ENCODE measurements at regions not wholly inside any gene's neighbourhood (a gene's known extent, or its start where the extent isn't known, plus 50 kb on each side); places are given as distances from the start of the nearest gene placed in this dataset.
A peak's percentile ranks its signal among the peaks of the same experiment; 100 is the strongest.

- DNase-seq = no peak
These were observed 162.6 kb upstream of the GRIK2 start for GRCh38 chr6:101230866-101231265.

DNA sequence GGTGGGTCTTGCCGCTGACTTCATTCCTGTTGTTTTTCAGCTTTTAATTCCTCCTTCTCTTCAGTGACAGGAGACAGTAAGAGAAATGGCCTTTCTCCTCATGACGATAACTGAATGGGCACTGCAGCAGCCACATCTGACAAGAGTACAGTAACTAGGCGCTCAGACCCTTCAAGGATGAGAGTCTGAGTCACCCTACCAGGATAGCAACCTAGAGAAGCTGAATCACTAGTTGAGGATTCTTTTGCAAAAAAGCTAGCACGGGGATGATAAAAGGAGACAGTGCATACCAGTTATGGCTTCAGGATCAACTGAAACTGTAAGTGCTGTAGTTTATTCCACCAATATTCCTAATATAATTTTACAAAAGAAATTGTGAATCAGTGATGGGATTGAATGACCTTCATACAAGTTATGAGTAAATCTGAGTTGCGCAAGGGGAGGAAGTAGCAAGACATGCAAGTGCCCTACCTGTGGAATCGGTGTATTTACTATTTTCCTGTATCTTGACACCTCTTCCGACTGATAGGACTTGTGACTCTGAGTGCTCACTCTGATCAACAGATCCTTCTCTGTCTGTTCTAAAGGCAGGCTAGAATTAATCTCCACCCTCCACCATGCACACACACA lies 161.8 kb upstream of the GRIK2 start:
- no peak for DNase-seq

- DNase-seq = no peak
These were observed 160.5 kb upstream of the GRIK2 start for GRCh38 chr6:101232961-101233360.

DNA sequence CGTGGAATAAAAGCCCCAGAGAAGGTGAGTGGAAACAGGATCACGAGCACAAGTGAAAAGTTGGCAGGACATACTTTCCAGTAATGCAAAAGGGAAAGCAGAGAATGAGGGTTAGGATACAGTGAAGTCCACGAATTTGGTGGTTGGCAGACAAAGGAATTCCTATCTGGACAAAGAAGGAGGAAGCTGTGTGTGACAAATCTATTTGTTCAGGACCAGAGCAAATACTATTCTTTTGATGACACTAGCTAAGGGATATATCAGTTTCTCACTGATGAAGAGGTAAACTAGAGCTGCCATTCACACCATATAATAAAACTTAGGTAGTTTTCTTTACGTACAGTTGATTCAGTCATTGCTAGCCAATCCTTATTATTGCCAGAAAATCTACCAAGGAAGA lies 156.8 kb upstream of the GRIK2 start:
- no peak for DNase-seq

- no peak for DNase-seq
These were observed 152.1 kb upstream of the GRIK2 start for GRCh38 chr6:101241442-101241841.

DNA sequence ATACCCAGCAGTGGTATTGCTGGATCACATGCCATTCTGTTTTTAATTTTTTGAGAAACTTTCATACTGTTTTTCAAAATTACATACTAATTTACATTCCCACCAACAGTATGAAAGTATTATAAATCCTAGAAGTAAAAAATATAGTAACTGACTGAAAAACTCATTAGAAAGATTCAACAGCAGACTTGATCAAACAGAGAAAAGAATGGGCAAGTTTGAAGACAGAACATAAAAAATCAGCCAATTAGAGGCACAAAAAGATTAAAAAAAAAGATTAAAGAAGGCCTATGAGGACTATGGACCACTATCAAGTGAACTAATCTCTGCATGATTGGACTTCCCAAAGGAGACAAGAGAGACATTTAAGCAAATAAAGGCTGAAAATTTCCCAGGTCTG lies 144.0 kb upstream of the GRIK2 start:
- DNase-seq = no peak

DNA sequence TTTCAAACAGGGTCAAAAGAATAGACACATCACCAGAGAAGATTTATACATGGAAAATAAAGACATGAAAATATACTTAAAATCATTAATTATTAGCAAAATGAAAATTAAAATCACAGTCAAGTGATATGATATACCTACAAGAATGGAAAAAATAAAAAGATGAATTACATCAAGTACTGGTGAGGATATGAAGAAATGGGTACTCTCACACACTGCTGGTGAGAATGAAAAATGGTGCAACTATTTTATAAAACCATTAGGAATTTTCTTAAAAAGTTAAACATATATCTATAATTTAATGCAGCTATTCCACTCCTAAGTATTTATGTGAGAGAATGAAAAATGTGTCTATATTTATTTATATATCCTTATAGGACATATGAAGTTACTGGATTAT lies 136.3 kb upstream of the GRIK2 start:
- no peak for DNase-seq

DNA sequence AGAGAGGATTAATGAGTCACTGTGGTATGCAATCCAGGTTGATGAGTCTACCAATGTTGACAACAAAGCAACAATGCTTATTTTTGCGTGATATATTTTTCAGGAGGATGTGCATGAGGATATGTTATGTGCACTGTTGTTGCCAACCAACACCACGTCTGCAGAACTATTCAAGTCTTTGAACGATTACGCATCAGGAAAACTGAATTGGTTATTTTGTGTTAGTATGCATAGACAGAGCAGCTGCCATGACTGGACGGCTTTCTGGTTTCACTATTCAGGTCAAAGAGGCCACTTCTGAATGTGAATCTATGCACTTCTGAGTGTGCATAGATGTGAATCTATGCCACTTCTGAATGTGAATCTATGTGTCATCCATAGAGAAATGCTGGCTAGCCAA lies 134.0 kb upstream of the GRIK2 start:
- peak; percentile 1 for DNase-seq

DNA sequence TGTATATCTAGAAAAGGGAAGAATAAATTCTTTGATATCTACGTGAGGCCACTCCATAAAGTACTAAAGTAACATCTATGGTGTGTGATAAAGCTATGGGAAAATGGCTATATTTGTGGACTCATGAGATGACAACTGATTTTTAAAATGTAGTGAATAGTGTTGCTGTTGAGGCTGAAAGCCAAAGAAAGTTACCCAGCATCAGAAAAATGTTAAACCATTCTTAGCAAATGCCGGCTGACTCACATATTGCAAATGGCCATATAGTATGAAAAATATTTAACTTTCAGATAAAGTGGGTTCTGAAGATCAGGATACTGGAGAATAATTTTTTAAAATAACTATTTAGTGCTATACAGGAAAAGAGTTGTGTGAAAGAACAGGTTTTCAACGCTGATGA lies 129.9 kb upstream of the GRIK2 start:
- peak; percentile 3 for DNase-seq

GRCh38 chr6:101266063-101266462 lies 127.4 kb upstream of the GRIK2 start:
- DNase-seq = no peak

DNA sequence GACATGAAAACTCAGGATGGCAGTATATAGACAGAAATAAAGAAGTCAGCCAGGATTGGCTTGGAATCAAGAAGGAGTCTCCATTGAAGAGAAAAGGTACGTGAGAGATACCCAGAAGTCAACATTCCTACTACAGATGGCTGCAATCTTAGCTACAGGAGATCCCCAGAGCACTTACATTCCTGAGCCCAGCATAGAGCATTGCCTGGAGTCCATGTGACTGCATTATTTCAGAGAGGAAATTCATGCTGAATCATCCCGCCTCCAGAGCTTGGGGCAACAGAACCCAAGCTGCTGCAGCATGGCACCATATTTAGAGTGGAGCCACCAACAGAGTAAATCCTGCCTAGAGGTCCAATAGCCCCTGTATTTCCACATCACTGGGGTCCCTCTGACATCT lies 125.0 kb upstream of the GRIK2 start:
- DNase-seq = peak; percentile 29

- DNase-seq = no peak
These were observed 118.3 kb upstream of the GRIK2 start for GRCh38 chr6:101275251-101275650.

- DNase-seq = peak; percentile 10
These were observed 117.4 kb upstream of the GRIK2 start for GRCh38 chr6:101276066-101276465.

- no peak for DNase-seq
These were observed 114.1 kb upstream of the GRIK2 start for GRCh38 chr6:101279410-101279809.

GRCh38 chr6:101281266-101281665 lies 112.2 kb upstream of the GRIK2 start:
- no peak for DNase-seq

DNA sequence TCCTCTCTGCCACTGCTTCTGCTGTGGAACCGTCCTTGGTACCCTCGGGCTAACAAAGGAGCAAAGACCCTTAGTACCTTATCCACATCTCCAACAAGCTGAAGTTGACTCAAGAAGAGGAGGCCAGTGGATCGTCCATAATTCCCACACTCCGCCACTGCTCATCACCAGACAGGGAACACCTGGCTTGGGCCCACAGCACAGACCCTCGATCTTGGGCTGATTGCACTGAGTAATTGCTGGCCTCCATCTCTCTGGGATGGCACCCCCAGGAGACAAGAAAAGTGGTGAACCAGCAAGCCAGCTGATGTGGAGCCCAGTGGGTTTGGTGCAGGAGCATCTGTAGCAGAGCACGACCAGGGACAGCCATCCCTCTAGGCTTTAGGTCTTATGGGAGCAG lies 109.4 kb upstream of the GRIK2 start:
- no peak for DNase-seq

DNA sequence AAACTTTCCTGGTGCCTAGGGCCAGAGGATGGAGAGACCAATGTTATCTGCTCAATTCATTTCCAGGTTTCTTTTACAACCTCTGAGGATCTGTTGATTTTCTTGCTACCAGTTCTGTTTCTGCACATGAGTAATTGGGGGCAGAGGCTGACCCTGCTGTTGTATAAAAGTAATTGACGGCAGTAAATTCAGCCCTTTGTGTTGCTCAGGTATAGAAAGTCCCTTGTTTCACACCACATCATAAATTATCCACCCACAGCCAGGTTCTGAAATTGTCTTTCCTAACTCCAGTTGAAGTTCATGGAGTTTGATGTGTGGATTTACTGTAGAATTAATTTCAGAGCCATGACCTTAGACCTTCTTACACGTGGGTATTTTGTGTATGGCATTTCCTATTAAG lies 107.4 kb upstream of the GRIK2 start:
- no peak for DNase-seq

- no peak for DNase-seq
These were observed 103.2 kb upstream of the GRIK2 start for GRCh38 chr6:101290346-101290745.

DNA sequence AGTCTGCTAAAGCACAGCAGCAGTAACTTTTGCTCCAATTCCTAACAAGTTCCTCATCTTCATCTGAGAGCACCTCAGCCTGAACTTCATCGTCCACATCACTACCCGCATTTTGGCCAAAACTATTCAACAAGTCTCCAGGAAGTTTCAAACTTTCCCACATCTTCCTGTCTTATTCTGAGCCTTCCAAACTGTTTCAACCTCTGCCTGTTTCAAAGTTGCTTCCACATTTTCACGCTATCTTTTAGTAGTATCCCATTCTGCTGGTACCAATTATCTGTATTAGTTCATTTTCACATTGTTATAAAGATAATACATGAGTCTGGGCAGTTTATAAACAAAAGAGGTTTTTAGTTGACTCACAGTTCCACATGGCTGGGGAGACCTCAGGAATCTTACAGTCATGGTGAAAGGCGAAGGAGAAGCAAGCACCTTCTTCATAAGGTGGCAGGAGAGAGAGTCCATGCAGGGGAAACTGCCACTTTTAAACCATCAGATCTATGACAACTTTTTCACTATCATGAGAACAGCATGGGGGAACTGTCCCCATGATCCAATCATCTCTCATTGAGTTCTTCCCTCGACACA lies 99.4 kb upstream of the GRIK2 start:
- DNase-seq = no peak

GRCh38 chr6:101294676-101295075 lies 98.8 kb upstream of the GRIK2 start:
- peak; percentile 38 for DNase-seq

DNA sequence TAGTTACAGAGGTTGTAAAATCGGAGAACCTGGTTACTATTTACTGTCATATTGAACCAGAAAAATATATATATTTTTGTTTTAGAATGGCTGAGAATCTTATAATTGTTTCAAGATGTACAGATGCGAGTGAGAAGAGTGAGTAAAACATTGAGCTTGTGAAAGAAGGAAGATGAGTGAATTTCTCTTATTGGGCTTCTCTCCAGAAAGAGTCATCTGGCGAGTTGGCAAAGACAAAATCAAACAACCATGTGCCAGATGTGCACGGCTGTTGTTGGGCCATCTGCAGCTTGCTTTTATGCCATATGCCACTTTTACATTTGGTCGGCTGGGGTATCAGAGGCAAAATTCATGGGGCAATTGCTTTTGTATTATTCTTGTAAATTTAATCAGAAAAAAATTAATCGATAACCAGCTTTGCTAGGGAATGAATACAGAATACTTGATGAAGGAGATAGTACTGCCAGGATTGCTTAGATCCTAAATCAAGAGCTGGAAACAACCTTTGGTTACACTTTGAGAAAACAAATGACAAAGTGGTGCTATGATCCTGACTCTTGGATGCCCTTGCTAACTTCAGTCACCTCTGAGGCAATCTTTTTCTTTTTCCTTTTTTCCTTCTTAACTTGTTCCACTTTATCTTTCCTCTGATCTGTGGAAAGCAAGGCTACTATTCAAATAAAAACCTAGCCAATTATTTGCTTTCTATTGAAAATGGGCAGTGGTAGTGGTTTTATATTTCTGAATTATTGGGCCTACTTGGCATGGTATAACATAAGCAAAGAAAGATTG lies 97.1 kb upstream of the GRIK2 start:
- DNase-seq = peak; percentile 86

- no peak for DNase-seq
These were observed 90.9 kb upstream of the GRIK2 start for GRCh38 chr6:101302593-101302992.

GRCh38 chr6:101303495-101303894 lies 90.0 kb upstream of the GRIK2 start:
- no peak for DNase-seq

DNA sequence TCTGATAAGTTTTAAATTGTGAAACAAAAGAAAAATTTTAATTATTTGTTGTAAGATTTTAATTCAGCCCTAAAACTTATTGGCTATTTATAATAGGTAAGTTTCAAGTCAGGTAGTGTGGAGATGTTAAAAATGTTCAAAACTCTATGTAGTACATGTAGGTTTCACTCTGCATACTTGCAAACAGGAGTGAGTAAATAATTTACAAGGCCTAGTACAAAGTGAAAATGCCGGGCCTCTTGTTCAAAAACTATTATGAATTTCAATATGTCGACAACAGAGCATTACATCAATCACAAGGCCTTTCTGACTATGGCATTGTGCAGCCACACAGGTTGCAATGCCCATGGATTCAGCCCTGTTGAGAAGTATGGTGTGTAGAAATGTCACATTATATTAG lies 80.9 kb upstream of the GRIK2 start:
- DNase-seq = no peak

Data from fibroblast of upper back skin (primary cell).